ENCODE measurements at regions not wholly inside any gene's neighbourhood (a gene's known extent, or its start where the extent isn't known, plus 50 kb on each side); places are given as distances from the start of the nearest gene placed in this dataset.

GRCh38 chr13:74063533-74064100 lies 70.6 kb downstream of the KLF12 start:
- DNase-seq (ENCODE audit: low spot score) = no peak
- Mint-ChIP-seq H3K4me3 (peak overlapping the region; percentile 83), H3K9me3 (peaks cover 4% of the 10 kb centered on the region), H3K27me3 (ENCODE audit: insufficient read depth) (no peaks in the 10 kb centered on the region), H3K36me3 (ENCODE audit: low read depth) (peaks cover 25% of the 10 kb centered on the region), H3K4me1 (ENCODE audit: low read depth) (peaks cover 60% of the 10 kb centered on the region), H3K27ac (no peak overlapping the region)
- intact Hi-C loops (cut with micrococcal nuclease) = loop anchor here (1.0 to 5.0 kb wide), 6 partner anchors 37 to 223 kb away; no protein-coding TSS in a partner anchor

GRCh38 chr13:74062933-74063332 lies 71.3 kb downstream of the KLF12 start:
- Mint-ChIP-seq H3K4me3 (peak overlapping the region; percentile 83), H3K36me3 (ENCODE audit: low read depth) (peaks cover 25% of the 10 kb centered on the region), H3K27ac (peak overlapping the region; percentile 92), H3K27me3 (ENCODE audit: insufficient read depth) (no peaks in the 10 kb centered on the region), H3K9me3 (peaks cover 4% of the 10 kb centered on the region), H3K4me1 (ENCODE audit: low read depth) (peaks cover 60% of the 10 kb centered on the region)
- no peak for DNase-seq (ENCODE audit: low spot score)
- intact Hi-C loops (cut with micrococcal nuclease) = loop anchor here (1.0 to 5.0 kb wide), 7 partner anchors 7 to 224 kb away; no protein-coding TSS in a partner anchor

GRCh38 chr13:74061926-74062595 lies 72.1 kb downstream of the KLF12 start:
- Mint-ChIP-seq H3K9me3 (peaks cover 4% of the 10 kb centered on the region), H3K36me3 (ENCODE audit: low read depth) (peaks cover 28% of the 10 kb centered on the region), H3K27me3 (ENCODE audit: insufficient read depth) (no peaks in the 10 kb centered on the region), H3K4me3 (peak overlapping the region; percentile 83), H3K4me1 (ENCODE audit: low read depth) (peaks cover 69% of the 10 kb centered on the region), H3K27ac (peak overlapping the region; percentile 92)
- DNase-seq (ENCODE audit: low spot score) = no peak
- intact Hi-C loops (cut with micrococcal nuclease) = loop anchor here (1.0 to 5.0 kb wide), 6 partner anchors 8 to 225 kb away; no protein-coding TSS in a partner anchor

- Mint-ChIP-seq H3K9me3 (peaks cover 4% of the 10 kb centered on the region), H3K4me3 (no peak overlapping the region), H3K4me1 (ENCODE audit: low read depth) (peaks cover 66% of the 10 kb centered on the region), H3K27ac (no peak overlapping the region), H3K36me3 (ENCODE audit: low read depth) (peaks cover 22% of the 10 kb centered on the region), H3K27me3 (ENCODE audit: insufficient read depth) (no peaks in the 10 kb centered on the region)
- DNase-seq (ENCODE audit: low spot score) = no peak
- intact Hi-C loops (cut with micrococcal nuclease) = no loop called here
Measured at GRCh38 chr13:74056801-74057542, 77.2 kb downstream of the KLF12 start.

- no peak for DNase-seq (ENCODE audit: low spot score)
- H3K36me3 Mint-ChIP-seq (ENCODE audit: low read depth) = peaks cover 3% of the 10 kb centered on the region
Measured at GRCh38 chr13:74052402-74052928, 81.7 kb downstream of the KLF12 start.

GRCh38 chr13:74048756-74049155 lies 85.4 kb downstream of the KLF12 start:
- no peak overlapping the region for H3K27ac Mint-ChIP-seq
- no peak overlapping the region for H3K4me3 Mint-ChIP-seq
- H3K27me3 Mint-ChIP-seq (ENCODE audit: insufficient read depth) = no peaks in the 10 kb centered on the region
- no peaks in the 10 kb centered on the region for H3K9me3 Mint-ChIP-seq
- intact Hi-C loops (cut with micrococcal nuclease) = no loop called here
- H3K36me3 Mint-ChIP-seq (ENCODE audit: low read depth) = peaks cover 3% of the 10 kb centered on the region
- H3K4me1 Mint-ChIP-seq (ENCODE audit: low read depth) = peaks cover 33% of the 10 kb centered on the region
- no peak for DNase-seq (ENCODE audit: low spot score)

More at GRCh38 chr13:74052402-74052928, 81.7 kb downstream of the KLF12 start:
- Mint-ChIP-seq H3K27ac (no peak overlapping the region), H3K4me3 (no peak overlapping the region), H3K9me3 (no peaks in the 10 kb centered on the region), H3K27me3 (ENCODE audit: insufficient read depth) (no peaks in the 10 kb centered on the region), H3K4me1 (ENCODE audit: low read depth) (peaks cover 54% of the 10 kb centered on the region)
- intact Hi-C loops (cut with micrococcal nuclease) = no loop called here

- no peak overlapping the region for H3K27ac Mint-ChIP-seq
- H3K4me1 Mint-ChIP-seq (ENCODE audit: low read depth) = peaks cover 33% of the 10 kb centered on the region
- intact Hi-C loops (cut with micrococcal nuclease) = no loop called here
- no peaks in the 10 kb centered on the region for H3K27me3 Mint-ChIP-seq (ENCODE audit: insufficient read depth)
- peaks cover 3% of the 10 kb centered on the region for H3K36me3 Mint-ChIP-seq (ENCODE audit: low read depth)
- DNase-seq (ENCODE audit: low spot score) = no peak
- H3K9me3 Mint-ChIP-seq = no peaks in the 10 kb centered on the region
- no peak overlapping the region for H3K4me3 Mint-ChIP-seq
Measured at GRCh38 chr13:74047931-74048600, 86.1 kb downstream of the KLF12 start.

- Mint-ChIP-seq H3K4me3 (no peak overlapping the region), H3K4me1 (ENCODE audit: low read depth) (peaks cover 23% of the 10 kb centered on the region), H3K27ac (no peak overlapping the region), H3K27me3 (ENCODE audit: insufficient read depth) (no peaks in the 10 kb centered on the region), H3K36me3 (ENCODE audit: low read depth) (peaks cover 1% of the 10 kb centered on the region), H3K9me3 (no peaks in the 10 kb centered on the region)
- DNase-seq (ENCODE audit: low spot score) = no peak
- intact Hi-C loops (cut with micrococcal nuclease) = no loop called here
Measured at GRCh38 chr13:74046431-74046830, 87.8 kb downstream of the KLF12 start.

GRCh38 chr13:74045583-74045982 lies 88.6 kb downstream of the KLF12 start:
- intact Hi-C loops (cut with micrococcal nuclease) = no loop called here
- Mint-ChIP-seq H3K27me3 (ENCODE audit: insufficient read depth) (no peaks in the 10 kb centered on the region), H3K4me3 (no peak overlapping the region), H3K27ac (no peak overlapping the region), H3K4me1 (ENCODE audit: low read depth) (peaks cover 15% of the 10 kb centered on the region), H3K36me3 (ENCODE audit: low read depth) (peaks cover 1% of the 10 kb centered on the region), H3K9me3 (no peaks in the 10 kb centered on the region)
- no peak for DNase-seq (ENCODE audit: low spot score)

- Mint-ChIP-seq H3K9me3 (no peaks in the 10 kb centered on the region), H3K27ac (no peak overlapping the region), H3K27me3 (ENCODE audit: insufficient read depth) (no peaks in the 10 kb centered on the region), H3K4me3 (no peak overlapping the region), H3K4me1 (ENCODE audit: low read depth) (peaks cover 7% of the 10 kb centered on the region), H3K36me3 (ENCODE audit: low read depth) (peaks cover 1% of the 10 kb centered on the region)
- intact Hi-C loops (cut with micrococcal nuclease) = no loop called here
- no peak for DNase-seq (ENCODE audit: low spot score)
Measured at GRCh38 chr13:74043237-74043636, 91.0 kb downstream of the KLF12 start.

- intact Hi-C loops (cut with micrococcal nuclease) = no loop called here
- Mint-ChIP-seq H3K4me3 (no peak overlapping the region), H3K36me3 (ENCODE audit: low read depth) (no peaks in the 10 kb centered on the region), H3K4me1 (ENCODE audit: low read depth) (peaks cover 13% of the 10 kb centered on the region), H3K27ac (no peak overlapping the region), H3K27me3 (ENCODE audit: insufficient read depth) (no peaks in the 10 kb centered on the region), H3K9me3 (no peaks in the 10 kb centered on the region)
- DNase-seq (ENCODE audit: low spot score) = no peak
Measured at GRCh38 chr13:74040200-74040599, 94.0 kb downstream of the KLF12 start.

GRCh38 chr13:74039667-74040066 lies 94.5 kb downstream of the KLF12 start:
- Mint-ChIP-seq H3K27ac (no peak overlapping the region), H3K36me3 (ENCODE audit: low read depth) (no peaks in the 10 kb centered on the region), H3K9me3 (no peaks in the 10 kb centered on the region), H3K4me3 (no peak overlapping the region), H3K4me1 (ENCODE audit: low read depth) (peaks cover 13% of the 10 kb centered on the region), H3K27me3 (ENCODE audit: insufficient read depth) (no peaks in the 10 kb centered on the region)
- DNase-seq (ENCODE audit: low spot score) = no peak
- intact Hi-C loops (cut with micrococcal nuclease) = no loop called here
